Astrocyte (in vitro differentiated cells and primary cell): ENCODE measurements at regions not wholly inside any gene's neighbourhood (a gene's known extent, or its start where the extent isn't known, plus 50 kb on each side); places are given as distances from the start of the nearest gene placed in this dataset.

Source experiments
- DNase-seq: peaks from one replicate; pipeline ENCODE4 v3.0.0-alpha.2; 2010; ENCODE audit warnings: low read depth
- FAIRE-seq: peaks from 2 replicates; lab custom pipeline; 2011; peaks lifted over from hg19 to GRCh38; lab: Jason Lieb, UNC
- H2AFZ ChIP-seq: 2 replicates; pipeline ENCODE4 v1.6.0; 2012; ENCODE audit warnings: low read depth, low read length, inconsistent platforms
- H3K27ac ChIP-seq: 2 replicates; pipeline ENCODE4 v1.5.1; 2011; ENCODE audit warnings: low read depth, low read length, inconsistent platforms
- H3K27me3 ChIP-seq: 2 replicates; pipeline ENCODE4 v1.6.0; 2011; ENCODE audit warnings: low read length, inconsistent platforms; ENCODE audit not compliant: insufficient read depth
- H3K36me3 ChIP-seq: 2 replicates; pipeline ENCODE4 v1.5.1; 2011; ENCODE audit warnings: low read length, inconsistent platforms; ENCODE audit not compliant: insufficient read depth
- H3K4me1 ChIP-seq: 2 replicates; pipeline ENCODE4 v1.5.1; 2011; ENCODE audit warnings: low read length, inconsistent platforms; ENCODE audit not compliant: insufficient read depth
- H3K4me2 ChIP-seq: 2 replicates; pipeline ENCODE4 v1.6.0; 2012; ENCODE audit warnings: low read length, inconsistent platforms
- H3K4me3 ChIP-seq: 2 replicates; pipeline ENCODE4 v1.5.1; 2011; ENCODE audit warnings: low read depth, mild to moderate bottlenecking, low read length, inconsistent platforms; ENCODE audit not compliant: insufficient read depth
- H3K79me2 ChIP-seq: 2 replicates; pipeline ENCODE4 v1.6.0; 2012; ENCODE audit warnings: mild to moderate bottlenecking, low read length, inconsistent platforms; ENCODE audit not compliant: insufficient read depth
- H3K9ac ChIP-seq: 2 replicates; pipeline ENCODE4 v1.6.0; 2012; ENCODE audit warnings: mild to moderate bottlenecking, low read length, inconsistent platforms
- H3K9me3 ChIP-seq: 2 replicates; pipeline ENCODE4 v1.5.1; 2012; ENCODE audit warnings: low read depth, mild to moderate bottlenecking, low read length, inconsistent platforms; ENCODE audit not compliant: insufficient read depth
- H4K20me1 ChIP-seq: 2 replicates; pipeline ENCODE4 v1.6.0; 2012; ENCODE audit warnings: low read length, inconsistent platforms; ENCODE audit not compliant: insufficient read depth
- H3K27ac Mint-ChIP-seq: one replicate; pipeline ENCODE4 v1.8.0; 2021; ENCODE audit warnings: mild to moderate bottlenecking, mixed read lengths; ENCODE audit not compliant: unreplicated experiment
- H3K27me3 Mint-ChIP-seq: one replicate; pipeline ENCODE4 v1.8.0; 2021; ENCODE audit warnings: low read depth, mixed read lengths; ENCODE audit not compliant: unreplicated experiment
- H3K36me3 Mint-ChIP-seq: one replicate; pipeline ENCODE4 v1.8.0; 2021; ENCODE audit warnings: low read depth, mixed read lengths; ENCODE audit not compliant: unreplicated experiment
- H3K4me1 Mint-ChIP-seq: one replicate; pipeline ENCODE4 v1.8.0; 2021; ENCODE audit warnings: low read depth, mixed read lengths; ENCODE audit not compliant: unreplicated experiment
- H3K4me3 Mint-ChIP-seq: one replicate; pipeline ENCODE4 v1.8.0; 2021; ENCODE audit warnings: mild to moderate bottlenecking, moderate library complexity, mixed read lengths; ENCODE audit not compliant: unreplicated experiment
- H3K9me3 Mint-ChIP-seq: one replicate; pipeline ENCODE4 v1.8.0; 2021; ENCODE audit warnings: mild to moderate bottlenecking, mixed read lengths; ENCODE audit not compliant: unreplicated experiment
- EZH2 ChIP-seq: IDR thresholded peaks from 2 replicates; pipeline ENCODE4 v1.6.1; 2012; ENCODE audit warnings: mild to moderate bottlenecking, low read length, inconsistent platforms; ENCODE audit not compliant: insufficient read depth
- TF ChIP-seq, protein P1 (sequence below): IDR thresholded peaks from 2 replicates; pipeline ENCODE4 v1.5.1; 2011; ENCODE audit warnings: low read depth, mild to moderate bottlenecking, inconsistent platforms, low read length, moderate library complexity; ENCODE audit not compliant: insufficient read depth

GRCh38 chr10:78121801-78122200, 88.1 kb downstream of the RPS24 start:
- no peak for FAIRE-seq
- Mint-ChIP-seq H3K27ac (no peak overlapping the region), H3K27me3 (peaks cover 35% of the 10 kb centered on the region)

GRCh38 chr10:78124167-78124566, 90.5 kb downstream of the RPS24 start:
- H3K9me3 Mint-ChIP-seq, result peaks cover 21% of the 10 kb centered on the region
- no peak overlapping the region for H3K9ac ChIP-seq
- H3K27ac ChIP-seq, result no peak overlapping the region
- H3K4me3 Mint-ChIP-seq, result no peak overlapping the region
- no peak overlapping the region for H3K4me2 ChIP-seq
- TF ChIP-seq, protein P1, sequence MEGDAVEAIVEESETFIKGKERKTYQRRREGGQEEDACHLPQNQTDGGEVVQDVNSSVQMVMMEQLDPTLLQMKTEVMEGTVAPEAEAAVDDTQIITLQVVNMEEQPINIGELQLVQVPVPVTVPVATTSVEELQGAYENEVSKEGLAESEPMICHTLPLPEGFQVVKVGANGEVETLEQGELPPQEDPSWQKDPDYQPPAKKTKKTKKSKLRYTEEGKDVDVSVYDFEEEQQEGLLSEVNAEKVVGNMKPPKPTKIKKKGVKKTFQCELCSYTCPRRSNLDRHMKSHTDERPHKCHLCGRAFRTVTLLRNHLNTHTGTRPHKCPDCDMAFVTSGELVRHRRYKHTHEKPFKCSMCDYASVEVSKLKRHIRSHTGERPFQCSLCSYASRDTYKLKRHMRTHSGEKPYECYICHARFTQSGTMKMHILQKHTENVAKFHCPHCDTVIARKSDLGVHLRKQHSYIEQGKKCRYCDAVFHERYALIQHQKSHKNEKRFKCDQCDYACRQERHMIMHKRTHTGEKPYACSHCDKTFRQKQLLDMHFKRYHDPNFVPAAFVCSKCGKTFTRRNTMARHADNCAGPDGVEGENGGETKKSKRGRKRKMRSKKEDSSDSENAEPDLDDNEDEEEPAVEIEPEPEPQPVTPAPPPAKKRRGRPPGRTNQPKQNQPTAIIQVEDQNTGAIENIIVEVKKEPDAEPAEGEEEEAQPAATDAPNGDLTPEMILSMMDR, result no peak
- no peak for TF ChIP-seq EZH2
- peaks cover 3% of the 10 kb centered on the region for H3K27me3 ChIP-seq
- no peak overlapping the region for H3K27ac Mint-ChIP-seq
- H2AFZ ChIP-seq, result no peak overlapping the region
- no peaks in the 10 kb centered on the region for H3K36me3 Mint-ChIP-seq
- DNase-seq, result no peak
- H4K20me1 ChIP-seq, result no peaks in the 10 kb centered on the region
- no peak overlapping the region for H3K4me3 ChIP-seq
- H3K4me1 Mint-ChIP-seq, result no peaks in the 10 kb centered on the region
- no peaks in the 10 kb centered on the region for H3K4me1 ChIP-seq
- no peaks in the 10 kb centered on the region for H3K36me3 ChIP-seq
- FAIRE-seq, result no peak
- H3K79me2 ChIP-seq, result no peaks in the 10 kb centered on the region
- peaks cover 18% of the 10 kb centered on the region for H3K27me3 Mint-ChIP-seq
- H3K9me3 ChIP-seq, result peaks cover 6% of the 10 kb centered on the region

More at GRCh38 chr10:78121801-78122200, 88.1 kb downstream of the RPS24 start:
- Mint-ChIP-seq H3K9me3 (peaks cover 21% of the 10 kb centered on the region), H3K36me3 (no peaks in the 10 kb centered on the region), H3K4me1 (no peaks in the 10 kb centered on the region), H3K4me3 (no peak overlapping the region)
- DNase-seq, result no peak
- no peaks in the 10 kb centered on the region for H3K79me2 ChIP-seq
- no peak overlapping the region for H3K9ac ChIP-seq
- peaks cover 6% of the 10 kb centered on the region for H3K9me3 ChIP-seq
- H3K4me1 ChIP-seq, result no peaks in the 10 kb centered on the region
- H2AFZ ChIP-seq, result no peak overlapping the region
- H3K27ac ChIP-seq, result no peak overlapping the region
- H3K4me3 ChIP-seq, result no peak overlapping the region
- no peak overlapping the region for H3K4me2 ChIP-seq
- TF ChIP-seq, protein P1, result no peak
- TF ChIP-seq EZH2, result no peak
- no peaks in the 10 kb centered on the region for H3K36me3 ChIP-seq
- H3K27me3 ChIP-seq, result peaks cover 5% of the 10 kb centered on the region
- no peaks in the 10 kb centered on the region for H4K20me1 ChIP-seq

DNA sequence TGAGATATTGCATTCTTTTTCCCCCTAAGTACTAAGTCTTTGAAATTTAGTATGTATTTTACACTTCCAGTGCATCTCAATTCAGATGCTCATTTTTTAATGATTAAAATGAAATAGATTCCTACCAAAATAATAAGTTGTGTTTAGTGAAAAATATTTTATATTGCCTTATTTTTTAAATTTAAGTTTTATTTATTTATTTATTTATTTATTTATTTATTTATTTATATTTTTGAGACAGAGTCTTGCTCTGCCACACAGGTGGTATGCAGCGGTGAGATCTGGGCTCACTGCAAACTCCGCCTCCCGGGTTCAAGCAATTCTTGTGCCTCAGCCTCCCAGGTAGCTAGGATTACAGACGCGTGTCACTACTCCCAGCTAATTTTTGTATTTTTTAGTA, 95.5 kb downstream of the RPS24 start:
- FAIRE-seq, result no peak
- Histone ChIP-seq H3K4me2 (no peak overlapping the region), H3K9me3 (no peaks in the 10 kb centered on the region), H4K20me1 (no peaks in the 10 kb centered on the region), H3K79me2 (no peaks in the 10 kb centered on the region), H3K27ac (no peak overlapping the region), H3K4me3 (no peak overlapping the region), H3K36me3 (no peaks in the 10 kb centered on the region), H3K4me1 (no peaks in the 10 kb centered on the region), H3K27me3 (no peaks in the 10 kb centered on the region), H3K9ac (no peak overlapping the region), H2AFZ (no peak overlapping the region)
- H3K27ac Mint-ChIP-seq, result no peak overlapping the region
- H3K36me3 Mint-ChIP-seq, result no peaks in the 10 kb centered on the region
- no peaks in the 10 kb centered on the region for H3K4me1 Mint-ChIP-seq
- TF ChIP-seq, protein P1, result no peak
- TF ChIP-seq EZH2, result no peak
- H3K4me3 Mint-ChIP-seq, result no peak overlapping the region
- peaks cover 3% of the 10 kb centered on the region for H3K9me3 Mint-ChIP-seq
- peaks cover 11% of the 10 kb centered on the region for H3K27me3 Mint-ChIP-seq
- DNase-seq, result no peak
